Endothelial cell (in vitro differentiated cells): ENCODE measurements at regions not wholly inside any gene's neighbourhood (a gene's known extent, or its start where the extent isn't known, plus 50 kb on each side); places are given as distances from the start of the nearest gene placed in this dataset.

Experiments
- DNase-seq: peaks from one replicate; pipeline ENCODE4 v3.0.0; 2021; ENCODE audit warnings: low spot score
- H3K27ac Mint-ChIP-seq: one replicate; pipeline ENCODE4 v1.8.0; 2021; ENCODE audit warnings: mixed read lengths, inconsistent platforms; ENCODE audit not compliant: unreplicated experiment
- H3K27me3 Mint-ChIP-seq: one replicate; pipeline ENCODE4 v1.8.0; 2021; ENCODE audit warnings: mild to moderate bottlenecking, moderate library complexity, mixed read lengths, inconsistent platforms; ENCODE audit not compliant: unreplicated experiment
- H3K36me3 Mint-ChIP-seq: one replicate; pipeline ENCODE4 v1.8.0; 2021; ENCODE audit warnings: mild to moderate bottlenecking, low read depth, mixed read lengths, inconsistent platforms; ENCODE audit not compliant: unreplicated experiment
- H3K4me1 Mint-ChIP-seq: one replicate; pipeline ENCODE4 v1.8.0; 2021; ENCODE audit warnings: mild to moderate bottlenecking, mixed read lengths, inconsistent platforms; ENCODE audit not compliant: unreplicated experiment
- H3K4me3 Mint-ChIP-seq: one replicate; pipeline ENCODE4 v1.8.0; 2021; ENCODE audit warnings: mild to moderate bottlenecking, mixed read lengths, inconsistent platforms; ENCODE audit not compliant: unreplicated experiment
- H3K9me3 Mint-ChIP-seq: one replicate; pipeline ENCODE4 v1.8.0; 2021; ENCODE audit warnings: mixed read lengths, inconsistent platforms; ENCODE audit not compliant: unreplicated experiment
- CTCF ChIP-seq: fragments of 200-600 bp; sonication (generic); IDR thresholded peaks from one replicate; pipeline ENCODE4 v1.5.0; 2021; ENCODE audit warnings: antibody characterized with exemption; ENCODE audit not compliant: unreplicated experiment

GRCh38 chr4:115229873-115230272 lies 116.5 kb upstream of the NDST4 start:
- Mint-ChIP-seq H3K4me1 (peaks cover 9% of the 10 kb centered on the region), H3K9me3 (no peaks in the 10 kb centered on the region), H3K36me3 (no peaks in the 10 kb centered on the region), H3K27ac (no peak overlapping the region), H3K4me3 (no peak overlapping the region), H3K27me3 (no peaks in the 10 kb centered on the region)
- TF ChIP-seq CTCF, result no peak
- no peak for DNase-seq

GRCh38 chr4:115228851-115229250 lies 115.4 kb upstream of the NDST4 start:
- H3K9me3 Mint-ChIP-seq, result no peaks in the 10 kb centered on the region
- H3K4me1 Mint-ChIP-seq, result peaks cover 3% of the 10 kb centered on the region
- no peaks in the 10 kb centered on the region for H3K36me3 Mint-ChIP-seq
- DNase-seq, result no peak
- H3K4me3 Mint-ChIP-seq, result no peak overlapping the region
- no peak overlapping the region for H3K27ac Mint-ChIP-seq
- no peak for TF ChIP-seq CTCF
- H3K27me3 Mint-ChIP-seq, result no peaks in the 10 kb centered on the region

- Mint-ChIP-seq H3K9me3 (no peaks in the 10 kb centered on the region), H3K27me3 (no peaks in the 10 kb centered on the region), H3K27ac (no peak overlapping the region), H3K4me1 (peaks cover 3% of the 10 kb centered on the region), H3K4me3 (no peak overlapping the region), H3K36me3 (no peaks in the 10 kb centered on the region)
- DNase-seq, result no peak
- TF ChIP-seq CTCF, result no peak
These were observed 108.6 kb upstream of the NDST4 start for GRCh38 chr4:115222061-115222460.

- Mint-ChIP-seq H3K27ac (no peak overlapping the region), H3K36me3 (no peaks in the 10 kb centered on the region), H3K9me3 (no peaks in the 10 kb centered on the region), H3K27me3 (no peaks in the 10 kb centered on the region), H3K4me3 (no peak overlapping the region), H3K4me1 (peaks cover 3% of the 10 kb centered on the region)
- no peak for DNase-seq
- no peak for TF ChIP-seq CTCF
These were observed 106.4 kb upstream of the NDST4 start for GRCh38 chr4:115219862-115220261.

- no peak overlapping the region for H3K4me3 Mint-ChIP-seq
- no peaks in the 10 kb centered on the region for H3K9me3 Mint-ChIP-seq
- DNase-seq, result no peak
- H3K36me3 Mint-ChIP-seq, result no peaks in the 10 kb centered on the region
- no peak for TF ChIP-seq CTCF
- H3K4me1 Mint-ChIP-seq, result peaks cover 3% of the 10 kb centered on the region
- H3K27ac Mint-ChIP-seq, result no peak overlapping the region
- H3K27me3 Mint-ChIP-seq, result no peaks in the 10 kb centered on the region
These were observed 106.0 kb upstream of the NDST4 start for GRCh38 chr4:115219315-115219860.
